OCI-LY3 (cell line): ENCODE measurements at regions not wholly inside any gene's neighbourhood (a gene's known extent, or its start where the extent isn't known, plus 50 kb on each side); places are given as distances from the start of the nearest gene placed in this dataset.
A peak's percentile ranks its signal among the peaks of the same experiment; 100 is the strongest.

ENCODE experiments used
- H2AFZ ChIP-seq: fragments of 200-600, 300-600 bp; shearing (Covaris generic); 2 replicates; pipeline ENCODE4 v1.6.0; 2014; ENCODE audit warnings: antibody characterized with exemption, low read depth, low read length
- H3K27ac ChIP-seq: fragments of 200-600, 300-600 bp; sonication (generic); 2 replicates; pipeline ENCODE4 v1.5.1; 2014; ENCODE audit warnings: mild to moderate bottlenecking, low read length, moderate library complexity, mixed read lengths
- H3K27me3 ChIP-seq: fragments of 200-600, 300-600 bp; sonication (generic); 2 replicates; pipeline ENCODE4 v1.6.1; 2014; ENCODE audit warnings: low read depth, low read length, mixed read lengths
- H3K36me3 ChIP-seq: fragments of 200-600, 300-600 bp; sonication (generic); replicated peaks from 2 replicates; pipeline ENCODE3; 2014; ENCODE audit warnings: low read depth, low read length, mixed read lengths
- H3K4me1 ChIP-seq: fragments of 300-600, 200-600 bp; sonication (generic); 2 replicates; pipeline ENCODE4 v1.6.1; 2014; ENCODE audit warnings: low read length, mixed read lengths
- H3K4me2 ChIP-seq: fragments of 200-600, 300-600 bp; sonication (generic); 2 replicates; pipeline ENCODE4 v1.6.1; 2014; ENCODE audit warnings: low read length, mixed read lengths
- H3K4me3 ChIP-seq: fragments of 300-600, 200-600 bp; sonication (generic); 2 replicates; pipeline ENCODE4 v1.5.1; 2014; ENCODE audit warnings: antibody characterized with exemption, mild to moderate bottlenecking, low read length, moderate library complexity
- H3K79me2 ChIP-seq: fragments of 300-600, 200-600 bp; shearing (Covaris generic); 2 replicates; pipeline ENCODE4 v1.6.1; 2014; ENCODE audit warnings: mild to moderate bottlenecking, low read length, mixed read lengths
- H3K9ac ChIP-seq: fragments of 300-600, 200-600 bp; shearing (Covaris generic); 2 replicates; pipeline ENCODE4 v1.6.0; 2014; ENCODE audit warnings: mild to moderate bottlenecking, low read length, moderate library complexity
- H3K9me3 ChIP-seq: fragments of 200-600, 300-600 bp; shearing (Covaris generic); 2 replicates; pipeline ENCODE4 v1.6.1; 2014; ENCODE audit warnings: low read length, mixed read lengths; ENCODE audit not compliant: insufficient read depth
- H4K20me1 ChIP-seq: fragments of 200-600, 300-600 bp; sonication (generic); 2 replicates; pipeline ENCODE4 v1.6.1; 2016; ENCODE audit warnings: low read length, mixed read lengths; ENCODE audit not compliant: insufficient read depth
- EZH2phosphoT487 ChIP-seq: fragments of 200-600 bp; shearing (Covaris generic); IDR thresholded peaks from 2 replicates; pipeline ENCODE4 v1.6.1; 2018; ENCODE audit warnings: antibody characterized with exemption, mixed run types, low read depth
- TF ChIP-seq, protein P1 (sequence below): fragments of 200-600, 300-600 bp; sonication (generic); IDR thresholded peaks from 2 replicates; pipeline ENCODE4 v1.5.1; 2014; ENCODE audit warnings: antibody characterized with exemption, low read length, low read depth

DNA sequence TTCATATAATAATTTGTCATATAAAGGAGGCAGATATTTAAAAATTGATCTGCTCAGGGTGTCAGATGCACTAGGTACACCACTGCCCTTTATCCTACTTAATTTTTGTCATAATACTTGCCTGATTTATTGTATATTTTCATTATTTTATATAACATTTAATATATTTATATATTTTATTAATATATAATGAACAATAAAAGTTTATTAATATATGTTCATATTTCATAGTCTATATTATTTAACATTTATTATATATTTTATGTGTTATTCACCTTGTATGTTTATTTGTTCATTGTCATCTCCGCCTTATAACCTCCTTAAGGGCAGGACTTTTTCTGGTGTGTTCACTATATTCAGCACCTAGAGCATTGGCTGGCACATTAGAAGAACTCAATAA, 232.4 kb upstream of the AMIGO2 start:
- H4K20me1 ChIP-seq: no peaks in the 10 kb centered on the region
- H3K79me2 ChIP-seq: no peaks in the 10 kb centered on the region; the same call in 1 of the 2 replicates
- no peaks in the 10 kb centered on the region for H3K27me3 ChIP-seq
- no peak for TF ChIP-seq EZH2phosphoT487
- TF ChIP-seq, protein P1, sequence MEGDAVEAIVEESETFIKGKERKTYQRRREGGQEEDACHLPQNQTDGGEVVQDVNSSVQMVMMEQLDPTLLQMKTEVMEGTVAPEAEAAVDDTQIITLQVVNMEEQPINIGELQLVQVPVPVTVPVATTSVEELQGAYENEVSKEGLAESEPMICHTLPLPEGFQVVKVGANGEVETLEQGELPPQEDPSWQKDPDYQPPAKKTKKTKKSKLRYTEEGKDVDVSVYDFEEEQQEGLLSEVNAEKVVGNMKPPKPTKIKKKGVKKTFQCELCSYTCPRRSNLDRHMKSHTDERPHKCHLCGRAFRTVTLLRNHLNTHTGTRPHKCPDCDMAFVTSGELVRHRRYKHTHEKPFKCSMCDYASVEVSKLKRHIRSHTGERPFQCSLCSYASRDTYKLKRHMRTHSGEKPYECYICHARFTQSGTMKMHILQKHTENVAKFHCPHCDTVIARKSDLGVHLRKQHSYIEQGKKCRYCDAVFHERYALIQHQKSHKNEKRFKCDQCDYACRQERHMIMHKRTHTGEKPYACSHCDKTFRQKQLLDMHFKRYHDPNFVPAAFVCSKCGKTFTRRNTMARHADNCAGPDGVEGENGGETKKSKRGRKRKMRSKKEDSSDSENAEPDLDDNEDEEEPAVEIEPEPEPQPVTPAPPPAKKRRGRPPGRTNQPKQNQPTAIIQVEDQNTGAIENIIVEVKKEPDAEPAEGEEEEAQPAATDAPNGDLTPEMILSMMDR: no peak
- no peak overlapping the region for H2AFZ ChIP-seq
- peak overlapping the region; percentile 73 for H3K9ac ChIP-seq
- no peaks in the 10 kb centered on the region for H3K9me3 ChIP-seq
- peaks cover 82% of the 10 kb centered on the region for H3K4me1 ChIP-seq
- H3K4me3 ChIP-seq: no peak overlapping the region
- peak overlapping the region; percentile 97 for H3K27ac ChIP-seq
- H3K36me3 ChIP-seq: peaks cover 8% of the 10 kb centered on the region
- H3K4me2 ChIP-seq: peak overlapping the region; percentile 42

DNA sequence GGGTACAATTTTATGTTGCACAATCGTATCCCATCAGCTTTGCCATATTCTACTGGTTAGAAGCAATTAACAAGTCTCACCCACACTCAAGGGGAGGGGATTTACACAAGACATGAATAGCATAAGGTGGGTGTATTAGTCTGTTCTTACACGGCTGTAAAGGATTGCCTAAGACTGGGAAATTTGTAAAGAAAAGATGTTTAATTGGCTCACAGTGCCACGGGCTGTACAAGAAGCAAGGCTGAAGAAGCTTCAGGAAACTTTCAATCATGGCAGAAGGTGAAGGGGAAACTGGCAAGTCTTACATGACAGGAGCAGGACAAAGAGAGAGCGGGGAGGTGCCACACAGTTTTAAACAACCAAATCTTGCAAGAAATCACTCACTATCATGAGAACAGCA, 231.8 kb upstream of the AMIGO2 start:
- Histone ChIP-seq H3K79me2 (no peaks in the 10 kb centered on the region; the same call in 1 of the 2 replicates), H3K4me1 (peaks cover 81% of the 10 kb centered on the region), H3K9ac (peak overlapping the region; percentile 10; the same call in 1 of the 2 replicates), H3K27ac (peak overlapping the region; percentile 97), H3K4me2 (no peak overlapping the region), H2AFZ (peak overlapping the region; percentile 26; the same call in 1 of the 2 replicates), H3K36me3 (peaks cover 8% of the 10 kb centered on the region), H3K9me3 (no peaks in the 10 kb centered on the region), H3K4me3 (no peak overlapping the region), H4K20me1 (no peaks in the 10 kb centered on the region), H3K27me3 (no peaks in the 10 kb centered on the region)
- TF ChIP-seq, protein P1: no peak
- TF ChIP-seq EZH2phosphoT487: no peak

DNA sequence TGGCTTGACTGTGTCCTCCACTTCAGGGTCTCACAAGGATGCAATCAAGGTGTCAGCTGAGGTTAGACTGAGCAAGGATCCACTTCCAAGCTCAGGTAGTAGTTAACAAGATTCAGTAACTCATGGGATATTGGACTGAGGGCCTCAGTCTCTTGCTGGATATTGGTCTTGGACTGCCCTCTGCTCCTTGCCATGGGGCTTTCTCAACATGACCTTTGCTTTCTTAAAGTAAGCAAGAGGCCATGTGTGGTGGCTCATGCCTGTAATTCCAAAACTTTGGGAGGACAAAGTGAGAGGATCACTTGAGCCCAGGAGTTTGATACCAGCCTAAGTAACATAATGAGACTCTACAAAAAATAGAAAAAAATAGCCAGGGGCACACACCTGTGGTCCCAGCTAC, 231.3 kb upstream of the AMIGO2 start:
- H3K4me1 ChIP-seq: peaks cover 76% of the 10 kb centered on the region
- no peak overlapping the region for H3K4me2 ChIP-seq
- no peaks in the 10 kb centered on the region for H3K9me3 ChIP-seq
- no peak overlapping the region for H2AFZ ChIP-seq
- H3K27ac ChIP-seq: peak overlapping the region; percentile 97
- no peak overlapping the region; the same call in 1 of the 2 replicates for H3K9ac ChIP-seq
- no peaks in the 10 kb centered on the region; the same call in 1 of the 2 replicates for H3K79me2 ChIP-seq
- no peak overlapping the region for H3K4me3 ChIP-seq
- H4K20me1 ChIP-seq: no peaks in the 10 kb centered on the region
- peaks cover 8% of the 10 kb centered on the region for H3K36me3 ChIP-seq
- no peaks in the 10 kb centered on the region for H3K27me3 ChIP-seq
- TF ChIP-seq, protein P1: no peak
- no peak for TF ChIP-seq EZH2phosphoT487

DNA sequence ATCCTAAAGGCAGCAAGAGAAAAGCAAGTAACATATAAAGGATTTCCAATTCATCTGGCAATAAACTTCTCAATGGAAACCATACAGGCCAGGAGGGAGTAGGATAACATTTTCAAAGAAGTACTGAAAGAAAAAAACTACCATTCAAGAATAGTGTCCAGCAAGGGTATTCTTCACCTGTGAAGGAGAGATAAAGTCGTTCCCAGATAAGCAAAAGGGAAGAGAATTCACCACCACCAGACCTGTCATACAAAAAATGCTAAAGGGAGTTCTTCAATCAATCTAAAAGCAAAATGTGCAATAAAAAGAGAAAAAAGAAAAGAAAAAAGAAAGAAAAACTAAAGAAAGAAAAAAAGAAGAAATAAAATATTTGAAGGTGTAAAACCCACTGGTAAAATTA, 228.9 kb upstream of the AMIGO2 start:
- Histone ChIP-seq H3K79me2 (no peaks in the 10 kb centered on the region; the same call in 1 of the 2 replicates), H2AFZ (peak overlapping the region; percentile 49; the same call in 1 of the 2 replicates), H3K36me3 (peaks cover 8% of the 10 kb centered on the region), H4K20me1 (no peaks in the 10 kb centered on the region), H3K4me1 (peaks cover 57% of the 10 kb centered on the region), H3K27me3 (no peaks in the 10 kb centered on the region), H3K9me3 (no peaks in the 10 kb centered on the region), H3K4me3 (no peak overlapping the region), H3K4me2 (no peak overlapping the region), H3K27ac (peak overlapping the region; percentile 63; the same call in 1 of the 2 replicates), H3K9ac (peak overlapping the region; percentile 88)
- TF ChIP-seq, protein P1: no peak
- TF ChIP-seq EZH2phosphoT487: no peak
